ENCODE measurements at regions not wholly inside any gene's neighbourhood (a gene's known extent, or its start where the extent isn't known, plus 50 kb on each side); places are given as distances from the start of the nearest gene placed in this dataset.

- intact Hi-C loops (cut with micrococcal nuclease) = no loop called here
- Mint-ChIP-seq H3K4me3 (no peak overlapping the region), H3K27me3 (no peaks in the 10 kb centered on the region), H3K4me1 (ENCODE audit: low read depth) (peaks cover 66% of the 10 kb centered on the region), H3K36me3 (ENCODE audit: low read depth) (no peaks in the 10 kb centered on the region), H3K9me3 (no peaks in the 10 kb centered on the region), H3K27ac (peak overlapping the region; percentile 46)
- POLR2A ChIA-PET = no interaction called here
- ATAC-seq (no peak), DNase-seq (peak; percentile 15)
- CTCF ChIA-PET = interaction anchor here (0.6 to 3.8 kb wide), 2 partner anchors 20 to 85 kb away, joined by 5 to 28 read pairs; no protein-coding TSS in a partner anchor
- TF ChIP-seq, protein P1, sequence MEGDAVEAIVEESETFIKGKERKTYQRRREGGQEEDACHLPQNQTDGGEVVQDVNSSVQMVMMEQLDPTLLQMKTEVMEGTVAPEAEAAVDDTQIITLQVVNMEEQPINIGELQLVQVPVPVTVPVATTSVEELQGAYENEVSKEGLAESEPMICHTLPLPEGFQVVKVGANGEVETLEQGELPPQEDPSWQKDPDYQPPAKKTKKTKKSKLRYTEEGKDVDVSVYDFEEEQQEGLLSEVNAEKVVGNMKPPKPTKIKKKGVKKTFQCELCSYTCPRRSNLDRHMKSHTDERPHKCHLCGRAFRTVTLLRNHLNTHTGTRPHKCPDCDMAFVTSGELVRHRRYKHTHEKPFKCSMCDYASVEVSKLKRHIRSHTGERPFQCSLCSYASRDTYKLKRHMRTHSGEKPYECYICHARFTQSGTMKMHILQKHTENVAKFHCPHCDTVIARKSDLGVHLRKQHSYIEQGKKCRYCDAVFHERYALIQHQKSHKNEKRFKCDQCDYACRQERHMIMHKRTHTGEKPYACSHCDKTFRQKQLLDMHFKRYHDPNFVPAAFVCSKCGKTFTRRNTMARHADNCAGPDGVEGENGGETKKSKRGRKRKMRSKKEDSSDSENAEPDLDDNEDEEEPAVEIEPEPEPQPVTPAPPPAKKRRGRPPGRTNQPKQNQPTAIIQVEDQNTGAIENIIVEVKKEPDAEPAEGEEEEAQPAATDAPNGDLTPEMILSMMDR (IDR thresholded peaks at IDR 0.05) = no peak
These were observed 156.0 kb downstream of the KATNAL1 start for GRCh38 chr13:30151388-30151787.

DNA sequence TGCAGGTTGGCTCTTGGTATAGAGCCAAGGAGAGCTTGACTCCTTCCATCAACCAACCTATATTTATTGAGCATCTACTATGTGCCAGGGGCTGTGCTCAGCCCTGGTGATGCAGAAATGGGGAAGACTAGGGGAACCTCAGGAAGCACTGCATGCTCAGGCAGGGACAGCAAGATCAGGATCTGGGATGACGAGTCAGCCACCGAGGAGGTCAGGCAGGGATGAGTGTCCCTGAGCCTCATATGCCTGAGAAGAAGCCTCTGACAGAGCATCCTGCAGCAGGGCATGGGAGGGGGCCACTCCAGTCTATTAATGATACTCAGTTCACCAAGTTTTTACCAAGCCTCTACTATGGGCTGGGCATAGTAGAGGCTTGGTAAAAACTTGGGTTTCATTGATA, 158.1 kb downstream of the KATNAL1 start:
- TF ChIP-seq, protein P1 (IDR thresholded peaks at IDR 0.05) = no peak
- POLR2A ChIA-PET = interaction anchor here (0.9 to 1.4 kb wide), 2 partner anchors 10 to 316 kb away, joined by 3 read pairs; partner anchors contain the start of gene HMGB1

GRCh38 chr13:30148786-30149185, 158.6 kb downstream of the KATNAL1 start:
- POLR2A ChIA-PET = interaction anchor here (0.9 to 1.4 kb wide), 2 partner anchors 10 to 317 kb away, joined by 3 read pairs; partner anchors contain the start of gene HMGB1
- Mint-ChIP-seq H3K36me3 (ENCODE audit: low read depth) (no peaks in the 10 kb centered on the region), H3K27ac (peak overlapping the region; percentile 90), H3K27me3 (no peaks in the 10 kb centered on the region), H3K4me1 (ENCODE audit: low read depth) (peaks cover 72% of the 10 kb centered on the region), H3K4me3 (no peak overlapping the region), H3K9me3 (peaks cover 3% of the 10 kb centered on the region)
- DNase-seq (peak; percentile 10), ATAC-seq (no peak)
- intact Hi-C loops (cut with micrococcal nuclease) = loop anchor here (10.0 kb wide), 1 partner anchor 646 kb away; no protein-coding TSS in a partner anchor
- CTCF ChIA-PET = interaction anchor here (0.8 to 4.5 kb wide), 5 partner anchors 9 to 717 kb away, joined by 3 to 36 read pairs (median 7); no protein-coding TSS in a partner anchor
- TF ChIP-seq, protein P1 (IDR thresholded peaks at IDR 0.05) = no peak

More for the DNA sequence above, 158.1 kb downstream of the KATNAL1 start:
- intact Hi-C loops (cut with micrococcal nuclease) = loop anchor here (10.0 kb wide), 1 partner anchor 646 kb away; no protein-coding TSS in a partner anchor
- Mint-ChIP-seq H3K27me3 (no peaks in the 10 kb centered on the region), H3K9me3 (peaks cover 3% of the 10 kb centered on the region), H3K36me3 (ENCODE audit: low read depth) (no peaks in the 10 kb centered on the region), H3K4me3 (no peak overlapping the region), H3K4me1 (ENCODE audit: low read depth) (peaks cover 71% of the 10 kb centered on the region), H3K27ac (peak overlapping the region; percentile 90)
- ATAC-seq (no peak), DNase-seq (no peak)
- CTCF ChIA-PET = interaction anchor here (0.8 to 3.5 kb wide), 4 partner anchors 9 to 34 kb away, joined by 3 to 32 read pairs (median 6); no protein-coding TSS in a partner anchor

DNA sequence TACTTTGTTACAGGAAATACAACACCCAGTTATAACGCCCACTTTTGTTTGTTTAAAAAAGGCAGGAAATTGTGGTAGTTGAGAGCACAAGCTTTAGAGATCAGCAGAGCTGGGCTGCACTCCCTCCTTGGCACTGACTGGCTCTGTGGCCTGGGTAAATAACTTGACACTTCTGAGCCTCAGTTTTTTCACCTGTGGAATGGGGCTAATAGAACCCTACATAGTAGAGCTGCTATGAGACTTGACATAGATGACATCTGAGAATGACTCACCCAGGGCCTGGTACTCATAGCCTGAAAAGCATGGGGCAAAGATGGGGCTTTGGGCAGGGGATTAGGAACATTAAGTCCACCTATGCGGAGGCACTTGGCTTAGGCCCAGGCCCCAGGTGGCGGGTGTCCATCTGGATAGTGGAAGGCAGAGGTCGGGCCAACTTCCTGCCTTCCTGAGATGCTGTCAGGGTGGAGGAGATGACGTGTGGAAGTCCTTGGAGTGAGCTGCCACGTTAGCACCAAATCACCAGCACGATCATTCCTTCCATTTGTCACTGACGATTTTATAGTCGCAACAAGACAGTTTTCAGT, 159.1 kb downstream of the KATNAL1 start:
- intact Hi-C loops (cut with micrococcal nuclease) = loop anchor here (10.0 kb wide), 1 partner anchor 647 kb away; no protein-coding TSS in a partner anchor
- POLR2A ChIA-PET = interaction anchor here (0.8 to 1.4 kb wide), 4 partner anchors 11 to 317 kb away, joined by 3 read pairs; partner anchors contain the start of gene HMGB1
- Mint-ChIP-seq H3K9me3 (peaks cover 3% of the 10 kb centered on the region), H3K36me3 (ENCODE audit: low read depth) (no peaks in the 10 kb centered on the region), H3K4me3 (no peak overlapping the region), H3K27ac (peak overlapping the region; percentile 90), H3K4me1 (ENCODE audit: low read depth) (peaks cover 77% of the 10 kb centered on the region), H3K27me3 (no peaks in the 10 kb centered on the region)
- CTCF ChIA-PET = interaction anchor here (0.8 to 4.5 kb wide), 5 partner anchors 9 to 717 kb away, joined by 3 to 36 read pairs (median 7); no protein-coding TSS in a partner anchor
- TF ChIP-seq, protein P1 (IDR thresholded peaks at IDR 0.05) = no peak
- peak; percentile 45 for ATAC-seq
- peak; percentile 45 for DNase-seq

GRCh38 chr13:30147421-30147820, 159.9 kb downstream of the KATNAL1 start:
- H3K36me3 Mint-ChIP-seq (ENCODE audit: low read depth) = no peaks in the 10 kb centered on the region
- TF ChIP-seq, protein P1 (IDR thresholded peaks at IDR 0.05) = no peak
- peaks cover 3% of the 10 kb centered on the region for H3K9me3 Mint-ChIP-seq
- no peak for DNase-seq
- intact Hi-C loops (cut with micrococcal nuclease) = loop anchor here (10.0 kb wide), 1 partner anchor 647 kb away; no protein-coding TSS in a partner anchor
- peak overlapping the region; percentile 90 for H3K27ac Mint-ChIP-seq
- no peak for ATAC-seq
- H3K4me1 Mint-ChIP-seq (ENCODE audit: low read depth) = peaks cover 83% of the 10 kb centered on the region
- no peak overlapping the region for H3K4me3 Mint-ChIP-seq
- H3K27me3 Mint-ChIP-seq = no peaks in the 10 kb centered on the region
- CTCF ChIA-PET = interaction anchor here (3.2 to 6.0 kb wide), 4 partner anchors 10 to 34 kb away, joined by 17 to 102 read pairs (median 34); no protein-coding TSS in a partner anchor
- POLR2A ChIA-PET = interaction anchor here (1.0 to 1.8 kb wide), 4 partner anchors 11 to 470 kb away, joined by 3 to 6 read pairs (median 3); partner anchors contain the start of gene USPL1

Measured in activated CD8-positive, alpha-beta T cell treated with anti-CD3 and anti-CD28 coated beads for 36 hours (primary cell).